GM23338 (cell line): ENCODE measurements at regions not wholly inside any gene's neighbourhood (a gene's known extent, or its start where the extent isn't known, plus 50 kb on each side); places are given as distances from the start of the nearest gene placed in this dataset.

ENCODE experiments used
- ATAC-seq: fragments of 200-7000 bp; cut with Tn5 transposase; 3 replicates; pipeline ENCODE4 v1.9.1; 2020
- DNase-seq: peaks from one replicate; pipeline ENCODE4 v3.0.0-alpha.2; 2015; ENCODE audit warnings: low spot score
- H2AFZ ChIP-seq: fragments of 200-600 bp; sonication (generic); 2 replicates; pipeline ENCODE4 v1.8.0; 2016; ENCODE audit warnings: antibody characterized with exemption, mild to moderate bottlenecking, moderate library complexity
- H3F3A ChIP-seq: fragments of 200-600 bp; sonication (generic); replicated peaks from 2 replicates; pipeline ENCODE4 v1.8.0; 2017; ENCODE audit warnings: antibody characterized with exemption, mixed run types, low read depth
- H3K27ac ChIP-seq: fragments of 200-600 bp; sonication (generic); 2 replicates; pipeline ENCODE4 v1.6.1; 2016; ENCODE audit warnings: low read depth
- H3K27me3 ChIP-seq: fragments of 200-600 bp; sonication (generic); 2 replicates; pipeline ENCODE4 v1.8.0; 2016; ENCODE audit warnings: mild to moderate bottlenecking, mixed run types, moderate library complexity; ENCODE audit not compliant: insufficient read depth
- H3K36me3 ChIP-seq: fragments of 200-600 bp; sonication (generic); 2 replicates; pipeline ENCODE4 v1.8.0; 2016; ENCODE audit warnings: mild to moderate bottlenecking; ENCODE audit not compliant: insufficient read depth
- H3K4me1 ChIP-seq: fragments of 200-600 bp; sonication (generic); 2 replicates; pipeline ENCODE4 v1.8.0; 2016; ENCODE audit warnings: mild to moderate bottlenecking, moderate library complexity; ENCODE audit not compliant: insufficient read depth
- H3K4me2 ChIP-seq: fragments of 200-600 bp; sonication (generic); 2 replicates; pipeline ENCODE4 v1.7.1; 2017; ENCODE audit warnings: mixed run types
- H3K4me3 ChIP-seq: fragments of 200-600 bp; sonication (generic); 2 replicates; pipeline ENCODE4 v1.6.1; 2016; ENCODE audit warnings: mixed run types
- H3K79me2 ChIP-seq: fragments of 200-600 bp; sonication (generic); replicated peaks from 2 replicates; pipeline ENCODE4 v1.8.0; 2017; ENCODE audit warnings: mild to moderate bottlenecking; ENCODE audit not compliant: insufficient read depth
- H3K9me2 ChIP-seq: fragments of 200-600 bp; sonication (generic); 2 replicates; pipeline ENCODE4 v1.8.0; 2017; ENCODE audit not compliant: insufficient read depth
- H4K20me1 ChIP-seq: fragments of 200-600 bp; sonication (generic); replicated peaks from 2 replicates; pipeline ENCODE4 v1.8.0; 2017; ENCODE audit warnings: mild to moderate bottlenecking; ENCODE audit not compliant: insufficient read depth
- H3K27ac Mint-ChIP-seq: 2 replicates; pipeline ENCODE4 v1.8.0; 2020; ENCODE audit warnings: inconsistent platforms, mild to moderate bottlenecking, moderate library complexity, mixed read lengths
- H3K27me3 Mint-ChIP-seq: 3 replicates; pipeline ENCODE4 v1.8.0; 2022; ENCODE audit warnings: low read depth, mild to moderate bottlenecking, moderate library complexity, mixed read lengths, inconsistent platforms; ENCODE audit not compliant: insufficient read depth, poor library complexity
- H3K36me3 Mint-ChIP-seq: 3 replicates; pipeline ENCODE4 v1.8.0; 2021; ENCODE audit warnings: low read depth, mild to moderate bottlenecking, inconsistent platforms, moderate library complexity, mixed read lengths
- H3K4me1 Mint-ChIP-seq: 3 replicates; pipeline ENCODE4 v1.8.0; 2020; ENCODE audit warnings: mild to moderate bottlenecking, inconsistent platforms, mixed read lengths
- H3K4me3 Mint-ChIP-seq: 3 replicates; pipeline ENCODE4 v1.8.0; 2021; ENCODE audit warnings: moderate library complexity, mild to moderate bottlenecking, inconsistent platforms, mixed read lengths
- H3K9me3 Mint-ChIP-seq: 3 replicates; pipeline ENCODE4 v1.8.0; 2020; ENCODE audit warnings: moderate library complexity, mild to moderate bottlenecking, inconsistent platforms, mixed read lengths
- CREB1 ChIP-seq: fragments of 250-450 bp; sonication (Bioruptor Pico); IDR thresholded peaks from 2 replicates; pipeline ENCODE4 v1.5.0; 2020; ENCODE audit warnings: low read depth, mild to moderate bottlenecking, moderate library complexity
- CTCF ChIP-seq, 2 experiments: fragments of 200-600 bp in 1 of 2; sonication (generic) in 1 of 2; conservative IDR thresholded peaks; 2 replicates each; pipeline versions ENCODE4 v1.5.1 to v1.6.1; 2016 to 2017; ENCODE audit warnings: antibody characterized with exemption in 2 of 2, low read depth in 2 of 2, mild to moderate bottlenecking in 2 of 2, moderate library complexity in 1 of 2
- EZH2 ChIP-seq: fragments of 200-600 bp; sonication (generic); IDR thresholded peaks from one replicate; pipeline ENCODE4 v1.8.0; 2017; ENCODE audit warnings: antibody characterized with exemption, mild to moderate bottlenecking, low read depth; ENCODE audit not compliant: unreplicated experiment
- NANOG ChIP-seq: IDR thresholded peaks from 2 replicates; pipeline ENCODE4 v1.6.1; 2016; ENCODE audit warnings: antibody characterized with exemption, borderline replicate concordance
- POLR2AphosphoS5 ChIP-seq: IDR thresholded peaks from 2 replicates; pipeline ENCODE4 v1.6.1; 2016; ENCODE audit warnings: antibody characterized with exemption, low read depth
- REST ChIP-seq: IDR thresholded peaks from one replicate; pipeline ENCODE4 v1.6.1; 2018; ENCODE audit warnings: antibody characterized with exemption; ENCODE audit not compliant: unreplicated experiment
- STAT1 ChIP-seq: IDR thresholded peaks from one replicate; pipeline ENCODE4 v1.6.1; 2016; ENCODE audit warnings: antibody characterized with exemption; ENCODE audit not compliant: unreplicated experiment
- ZNF331 ChIP-seq: fragments of 250-450 bp; sonication (Bioruptor Pico); IDR thresholded peaks from 2 replicates; pipeline ENCODE4 v1.5.0; 2020; ENCODE audit warnings: low read depth, mild to moderate bottlenecking, moderate library complexity
- ZNF462 ChIP-seq: fragments of 250-450 bp; sonication (Bioruptor Pico); IDR thresholded peaks from 2 replicates; pipeline ENCODE4 v1.5.0; 2020; ENCODE audit warnings: mild to moderate bottlenecking, moderate library complexity

GRCh38 chr1:232176222-232176621, 453.7 kb downstream of the SIPA1L2 start (continued):
- TF ChIP-seq ZNF462 (CRISPR knock-in tag) (no peak), STAT1 (no peak), POLR2AphosphoS5 (no peak), CREB1 (CRISPR knock-in tag) (no peak), NANOG (no peak)

GRCh38 chr1:232174306-232174705, 455.6 kb downstream of the SIPA1L2 start:
- Histone ChIP-seq H4K20me1 (peaks cover 15% of the 10 kb centered on the region), H3K4me2 (no peak overlapping the region), H3K9me2 (no peaks in the 10 kb centered on the region), H3K79me2 (no peaks in the 10 kb centered on the region), H3K4me3 (no peak overlapping the region), H3K4me1 (peaks cover 6% of the 10 kb centered on the region; the same call in 1 of the 2 replicates), H3K36me3 (peaks cover 2% of the 10 kb centered on the region; the same call in 1 of the 2 replicates), H3F3A (no peaks in the 10 kb centered on the region), H3K27me3 (no peaks in the 10 kb centered on the region), H3K27ac (no peak overlapping the region), H2AFZ (no peak overlapping the region)
- ATAC-seq (no peak), DNase-seq (no peak)
- H3K36me3 Mint-ChIP-seq: peaks cover 37% of the 10 kb centered on the region
- no peak overlapping the region for H3K4me3 Mint-ChIP-seq
- H3K27ac Mint-ChIP-seq: no peak overlapping the region
- peaks cover 4% of the 10 kb centered on the region for H3K27me3 Mint-ChIP-seq
- no peak for TF ChIP-seq STAT1
- H3K4me1 Mint-ChIP-seq: peaks cover 14% of the 10 kb centered on the region
- no peaks in the 10 kb centered on the region for H3K9me3 Mint-ChIP-seq

- Mint-ChIP-seq H3K27ac (no peak overlapping the region), H3K4me1 (peaks cover 7% of the 10 kb centered on the region), H3K36me3 (peaks cover 32% of the 10 kb centered on the region), H3K4me3 (no peak overlapping the region), H3K9me3 (no peaks in the 10 kb centered on the region), H3K27me3 (peaks cover 4% of the 10 kb centered on the region)
- Histone ChIP-seq H4K20me1 (peaks cover 22% of the 10 kb centered on the region), H3K36me3 (peaks cover 2% of the 10 kb centered on the region; the same call in 1 of the 2 replicates), H2AFZ (no peak overlapping the region), H3K79me2 (no peaks in the 10 kb centered on the region), H3K4me2 (no peak overlapping the region), H3K4me1 (no peaks in the 10 kb centered on the region; the same call in 1 of the 2 replicates), H3F3A (no peaks in the 10 kb centered on the region), H3K4me3 (no peak overlapping the region), H3K27ac (no peak overlapping the region), H3K27me3 (no peaks in the 10 kb centered on the region), H3K9me2 (no peaks in the 10 kb centered on the region)
- no peak for TF ChIP-seq POLR2AphosphoS5
- no peak for TF ChIP-seq CTCF (conservative IDR thresholded peaks at IDR 0.05; ENCODE audit: low read depth in 2 of 2)
- TF ChIP-seq ZNF331 (CRISPR knock-in tag): no peak
- TF ChIP-seq EZH2: no peak
- no peak for TF ChIP-seq REST
- TF ChIP-seq STAT1: no peak
- DNase-seq (no peak), ATAC-seq (no peak)
Measured at GRCh38 chr1:232172563-232172962, 457.4 kb downstream of the SIPA1L2 start.
